IPS-NIHi11 (cell line): ENCODE measurements at regions not wholly inside any gene's neighbourhood (a gene's known extent, or its start where the extent isn't known, plus 50 kb on each side); places are given as distances from the start of the nearest gene placed in this dataset.
"Not testable (repeated sequence)": the region's sequence is repeated elsewhere in the genome, so short reads cannot be mapped to it uniquely, and the experiment has no call there.

ENCODE experiments used
- DNase-seq: peaks from one replicate; pipeline ENCODE4 v3.0.0; 2012; ENCODE audit warnings: mixed read lengths, low spot score

DNA sequence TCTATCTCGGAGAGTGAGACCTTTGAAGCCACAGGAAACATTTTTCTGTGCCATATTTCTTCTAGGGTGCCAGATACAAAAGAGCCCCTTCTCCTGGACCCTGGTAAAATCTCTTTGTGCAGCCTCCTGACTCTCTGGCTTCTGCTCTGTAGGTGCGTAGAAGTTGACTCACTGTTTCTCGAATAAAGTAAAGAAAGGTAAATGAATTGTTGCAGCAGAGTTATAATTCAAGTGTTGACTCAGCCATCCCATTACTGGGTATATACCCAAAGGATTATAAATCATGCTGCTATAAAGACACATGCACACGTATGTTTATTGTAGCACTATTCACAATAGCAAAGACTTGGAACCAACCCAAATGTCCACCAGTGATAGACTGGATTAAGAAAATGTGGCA lies 371.0 kb downstream of the OSTF1 start:
- not testable (repeated sequence) for DNase-seq

DNA sequence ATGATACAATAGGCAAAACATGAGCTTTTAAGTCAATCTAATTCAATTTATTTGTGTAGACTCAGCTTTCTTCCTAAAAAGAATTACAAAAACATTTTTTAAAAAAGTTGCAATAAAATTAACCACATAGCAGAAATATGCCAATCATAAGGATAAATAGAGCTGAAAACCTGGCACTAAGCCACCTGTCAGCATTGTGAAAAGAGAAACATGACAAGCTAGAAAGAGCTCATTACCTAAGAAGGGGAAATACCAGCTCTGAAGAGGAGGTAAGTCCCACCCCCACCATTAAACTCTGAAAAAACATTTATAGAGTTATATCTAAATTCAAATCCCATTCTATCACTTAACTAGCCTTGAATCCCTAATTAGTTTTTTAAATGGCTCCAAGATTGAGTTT lies 372.9 kb downstream of the OSTF1 start:
- no peak for DNase-seq

DNA sequence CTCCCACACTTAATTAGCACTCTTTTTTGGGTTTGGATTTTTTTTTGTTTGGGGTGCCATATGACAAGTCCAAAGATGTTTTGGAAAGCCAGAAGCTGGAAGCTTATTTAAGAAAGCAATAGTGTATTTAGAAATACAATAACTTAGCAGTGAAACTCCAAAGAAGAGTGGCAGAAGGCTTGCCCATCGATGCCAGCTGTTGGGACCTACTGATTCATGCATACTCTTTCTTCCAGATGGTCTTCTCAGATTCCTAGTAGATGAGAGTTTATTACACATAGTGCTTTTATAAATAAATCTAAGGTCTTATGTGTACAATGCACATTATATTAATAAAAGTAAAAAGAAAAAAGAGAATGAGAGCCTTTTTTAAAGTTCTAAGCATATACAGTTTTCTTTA lies 374.6 kb downstream of the OSTF1 start:
- DNase-seq = no peak

DNA sequence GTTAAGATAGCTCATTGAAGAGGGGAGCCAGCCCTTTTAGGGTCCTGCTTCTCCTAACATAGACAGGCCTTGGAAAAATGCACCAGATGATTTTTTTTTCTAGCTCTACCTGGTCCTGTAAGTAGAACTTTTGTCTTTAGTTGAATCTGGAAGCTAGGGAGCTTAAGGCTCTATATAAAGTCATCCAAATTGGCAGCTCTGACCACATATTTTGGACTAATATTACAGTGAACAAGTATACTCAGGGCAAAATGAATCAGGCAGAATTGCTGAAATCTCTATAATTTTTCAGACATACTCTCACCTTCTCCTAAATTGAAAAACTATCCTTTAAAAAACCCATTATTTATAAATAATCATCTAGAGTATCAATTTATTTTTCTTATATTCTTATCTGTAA lies 375.6 kb downstream of the OSTF1 start:
- no peak for DNase-seq

DNA sequence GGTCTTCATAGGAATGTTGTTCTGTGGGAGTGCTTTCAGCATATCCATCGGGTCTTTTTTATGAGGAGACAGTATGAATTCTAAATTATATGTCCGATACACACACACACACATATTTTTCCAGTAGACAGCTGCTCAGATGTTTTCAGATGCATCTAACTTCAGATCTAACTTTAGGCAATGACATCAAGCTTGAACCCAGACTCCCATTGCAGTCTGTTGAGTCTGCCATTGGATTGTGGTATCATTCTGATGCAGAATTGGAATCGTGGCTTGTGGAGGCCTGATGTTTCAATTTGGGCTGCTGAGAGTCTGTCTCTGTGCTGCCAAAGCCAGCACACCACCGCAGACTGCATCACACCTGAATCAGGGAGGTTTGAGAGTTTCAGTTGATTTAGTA lies 376.4 kb downstream of the OSTF1 start:
- DNase-seq = no peak

DNA sequence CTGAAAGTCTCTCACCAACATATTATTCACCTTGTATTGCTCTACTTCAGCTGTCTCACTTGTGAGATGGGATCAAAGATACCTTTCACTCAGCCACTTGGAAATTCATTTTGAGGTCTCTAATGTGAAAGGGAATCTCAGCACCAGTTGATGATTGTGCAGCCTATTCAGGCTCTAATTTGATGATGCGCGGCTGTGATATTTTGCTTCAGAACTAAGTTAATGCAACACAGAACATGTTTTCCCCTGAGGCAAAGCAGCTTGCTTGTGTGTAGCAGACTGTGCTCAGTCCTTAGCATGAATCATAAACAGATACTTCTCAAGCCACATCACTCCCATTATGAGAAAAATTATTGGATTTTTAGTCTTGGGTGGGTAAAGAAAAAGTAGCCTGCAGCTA lies 378.8 kb downstream of the OSTF1 start:
- DNase-seq = no peak

DNA sequence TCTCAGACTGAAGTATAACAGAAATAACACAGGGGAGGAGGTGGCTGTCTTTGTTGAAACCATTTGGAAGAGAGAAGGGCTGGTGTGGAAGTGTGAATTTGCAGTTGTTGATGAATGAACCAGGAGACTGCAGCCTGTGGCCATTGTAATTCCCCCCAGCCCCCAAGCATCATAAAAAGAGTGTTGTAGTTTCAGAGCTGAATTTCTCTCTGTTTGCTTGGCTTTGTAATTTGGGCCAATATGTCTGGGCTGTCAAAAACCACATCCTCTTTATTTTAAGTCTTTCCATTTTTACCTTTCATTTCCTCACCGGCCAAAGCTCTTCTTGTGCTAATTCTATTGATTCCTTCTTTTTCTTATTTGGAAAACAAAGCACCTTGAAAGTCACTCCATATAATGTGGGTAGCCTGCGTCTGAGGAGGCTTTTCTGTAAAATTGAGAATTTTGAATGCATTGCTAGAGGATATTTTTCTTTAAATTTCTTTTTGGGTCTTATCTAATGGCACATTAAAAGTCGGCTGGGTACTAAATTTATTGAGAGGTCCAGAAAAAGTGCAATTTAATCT lies 383.3 kb downstream of the OSTF1 start:
- no peak for DNase-seq

DNA sequence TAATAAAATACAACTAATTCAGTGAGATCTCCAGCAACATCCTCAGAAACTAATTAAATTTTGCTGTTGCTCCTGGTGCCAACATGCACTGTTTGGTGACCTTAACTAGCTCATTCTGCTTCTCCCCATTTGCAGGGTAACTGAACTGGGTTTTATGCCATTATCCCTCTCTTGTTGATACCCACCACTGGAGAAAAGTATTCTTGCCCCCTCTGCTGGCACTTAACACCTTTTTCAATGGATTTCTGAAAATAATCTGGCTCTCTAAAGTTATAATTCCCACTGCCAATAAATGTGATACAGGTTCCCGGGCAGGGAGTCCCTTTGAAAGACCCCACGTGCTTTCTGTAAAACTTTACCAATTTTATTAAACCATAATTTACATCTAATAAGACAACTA lies 394.3 kb downstream of the OSTF1 start:
- no peak for DNase-seq

DNA sequence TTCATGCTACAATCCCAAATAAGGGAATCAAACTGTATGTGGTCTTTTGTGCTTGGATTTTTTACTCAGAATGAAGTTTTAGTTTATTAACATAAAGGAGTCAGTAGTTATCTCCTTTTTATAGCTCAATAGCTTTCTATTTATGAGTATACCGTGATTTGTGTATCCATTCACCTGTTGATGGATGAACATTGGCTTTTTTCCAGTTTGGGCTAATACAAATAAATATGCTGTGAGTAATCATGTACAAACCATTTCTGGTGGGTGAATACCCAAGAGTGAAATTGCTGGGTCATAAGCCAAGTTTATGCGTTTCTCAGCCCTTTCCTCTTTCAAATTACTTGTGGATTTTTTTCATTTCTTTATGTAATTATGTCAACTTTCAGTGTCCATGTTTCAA lies 395.3 kb downstream of the OSTF1 start:
- no peak for DNase-seq

DNA sequence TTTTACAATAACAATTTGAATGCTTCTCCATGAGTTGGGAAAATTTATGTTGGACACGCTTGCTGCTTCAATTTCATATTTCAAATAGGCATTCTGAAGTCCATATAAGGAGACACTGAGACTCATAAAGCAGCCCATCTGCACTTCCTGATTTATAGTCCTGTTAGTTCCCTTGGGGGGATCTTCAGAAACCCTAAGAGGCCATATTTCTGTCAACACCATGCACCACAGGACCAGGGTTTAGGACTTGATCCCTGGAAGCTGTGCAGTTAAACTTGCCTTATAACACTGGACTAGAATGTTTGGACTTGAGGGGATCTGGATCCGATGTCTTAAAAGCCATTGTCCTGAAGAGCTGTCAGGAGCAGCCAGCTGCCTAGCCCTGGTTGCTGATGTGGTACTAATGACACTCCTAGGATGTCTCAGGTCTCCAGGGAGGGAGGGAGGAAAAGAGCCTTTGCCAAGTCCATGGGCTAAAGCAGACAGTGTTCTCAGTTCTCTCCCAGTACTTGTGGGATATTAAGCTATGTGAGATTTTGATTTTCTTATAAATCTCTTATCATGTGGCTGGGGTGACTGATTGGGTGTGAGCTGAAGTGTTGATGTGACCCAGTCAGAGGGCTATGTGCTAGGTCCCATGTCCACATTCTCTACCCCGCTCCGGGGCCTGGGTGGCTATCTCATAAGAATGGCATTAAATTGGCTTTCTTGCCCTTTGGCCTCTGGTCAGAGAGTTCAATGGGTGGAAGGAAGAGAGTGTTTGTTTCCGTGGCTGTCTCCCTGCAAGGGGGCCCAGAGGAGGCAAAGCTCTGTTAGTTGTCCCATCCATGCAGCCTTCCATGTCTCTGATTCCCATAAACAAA lies 399.8 kb downstream of the OSTF1 start:
- DNase-seq = no peak

DNA sequence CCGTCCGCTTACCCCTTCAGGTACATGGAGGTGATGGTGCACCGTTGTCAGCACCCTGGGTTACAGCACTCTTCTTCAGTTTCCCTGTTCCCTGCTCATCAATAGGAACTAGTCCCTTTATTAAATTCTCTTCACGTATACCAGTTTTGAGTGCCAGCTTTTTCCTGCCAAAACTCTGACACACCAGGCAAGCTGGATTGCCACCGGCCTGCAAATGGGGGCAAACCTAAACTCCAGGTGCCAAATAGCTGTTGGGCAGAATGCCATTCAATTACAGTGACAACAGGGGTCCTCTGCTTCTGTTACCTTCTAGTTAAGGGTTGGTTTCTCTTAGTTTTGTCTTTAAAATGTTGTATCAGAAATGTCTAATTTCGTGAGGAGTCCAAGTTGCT lies 400.4 kb downstream of the OSTF1 start:
- no peak for DNase-seq

DNA sequence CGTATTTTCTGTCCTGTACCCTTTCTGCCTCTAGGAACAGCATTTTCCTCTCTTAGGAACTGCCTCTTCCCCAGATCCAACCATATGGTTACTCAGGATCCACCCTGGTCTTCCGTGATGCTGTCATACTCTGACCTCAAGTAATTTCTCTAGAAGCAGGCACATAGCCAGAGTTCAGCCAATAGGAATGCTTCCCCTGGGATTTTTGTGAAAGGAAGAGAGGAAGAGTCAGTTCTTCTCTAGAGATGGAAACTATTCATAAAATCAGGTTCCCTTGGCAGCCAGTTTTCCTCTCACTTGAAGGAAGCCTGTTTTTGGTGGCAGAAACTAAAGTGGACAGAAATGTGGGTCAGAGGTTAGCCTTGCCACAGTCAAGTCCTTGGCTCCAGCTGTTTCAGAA lies 400.1 kb upstream of the PCSK5 start:
- DNase-seq = no peak

DNA sequence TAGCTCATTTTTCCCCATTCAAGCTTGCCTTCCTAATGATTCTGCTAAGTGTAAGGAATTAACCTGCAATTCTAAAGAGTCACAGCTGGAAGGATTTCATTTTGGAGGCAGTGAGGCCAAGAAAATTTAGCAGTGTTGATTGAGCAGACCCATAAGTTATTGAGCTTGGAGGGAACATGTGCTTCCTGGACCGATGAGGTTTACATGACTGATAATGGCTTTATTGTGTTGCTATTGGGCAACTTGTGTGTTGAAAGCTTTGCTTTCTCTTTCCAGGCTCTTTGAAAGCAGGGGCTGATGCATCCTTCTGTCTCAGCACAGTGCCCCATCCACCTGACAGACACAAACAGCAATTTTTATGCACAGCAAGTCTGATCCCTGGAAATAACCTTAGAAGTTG lies 398.9 kb upstream of the PCSK5 start:
- DNase-seq = no peak

DNA sequence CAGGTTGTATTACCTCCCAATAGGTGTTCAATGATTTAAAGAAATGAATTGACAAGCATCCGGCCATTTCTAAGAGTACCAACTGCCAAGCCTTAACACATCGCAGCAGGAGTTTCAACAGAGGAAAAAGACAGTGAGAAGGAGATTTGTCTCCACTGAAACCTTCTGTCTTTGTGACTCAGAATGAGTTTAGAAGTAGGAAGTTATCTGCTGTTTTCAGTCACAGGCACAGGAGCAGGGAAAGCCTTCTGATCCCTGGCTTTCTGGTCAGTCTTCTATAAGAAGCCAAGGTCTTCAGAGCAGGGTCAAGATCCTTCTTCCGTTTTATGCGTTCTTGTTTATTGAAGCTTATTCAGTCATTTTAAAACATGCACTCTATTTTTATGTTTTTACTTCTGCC lies 390.7 kb upstream of the PCSK5 start:
- no peak for DNase-seq

DNA sequence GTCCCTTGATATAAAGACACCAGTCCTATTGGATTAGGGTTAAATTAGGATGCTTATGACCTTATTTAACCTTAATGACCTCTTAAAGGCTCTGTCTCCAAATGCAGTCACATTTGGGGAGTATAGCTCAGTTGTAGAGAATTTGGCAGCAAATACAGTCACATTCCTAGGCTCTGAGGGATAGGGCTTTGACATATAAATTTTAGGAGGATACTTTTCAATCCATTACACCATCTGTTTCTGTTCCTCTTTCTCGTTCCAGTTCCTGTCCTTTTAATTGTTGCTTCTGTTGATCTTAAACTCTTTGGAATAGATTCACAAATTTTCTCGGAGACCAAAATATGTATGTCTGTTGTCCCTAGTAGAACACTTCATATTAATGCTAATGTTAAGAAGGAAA lies 390.0 kb upstream of the PCSK5 start:
- DNase-seq = no peak

DNA sequence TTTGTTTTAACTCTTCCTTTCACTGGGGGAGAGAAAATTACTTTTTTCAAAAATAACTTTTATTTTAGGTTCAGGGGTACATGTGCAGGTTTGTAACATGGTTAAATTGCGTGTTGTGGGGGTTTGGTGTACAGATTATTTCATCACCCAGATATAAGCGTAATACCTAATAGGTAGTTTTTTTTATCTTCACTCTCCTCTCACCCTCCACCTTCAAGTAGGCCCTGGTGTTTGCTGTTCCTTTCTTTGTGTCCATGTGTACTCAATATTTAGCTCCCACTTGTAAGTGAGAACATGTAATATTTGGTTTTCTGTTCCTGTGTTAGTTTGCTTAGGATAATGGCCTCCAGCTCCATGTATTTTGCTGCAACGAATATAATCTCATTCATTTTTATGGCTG lies 389.5 kb upstream of the PCSK5 start:
- DNase-seq = not testable (repeated sequence)

DNA sequence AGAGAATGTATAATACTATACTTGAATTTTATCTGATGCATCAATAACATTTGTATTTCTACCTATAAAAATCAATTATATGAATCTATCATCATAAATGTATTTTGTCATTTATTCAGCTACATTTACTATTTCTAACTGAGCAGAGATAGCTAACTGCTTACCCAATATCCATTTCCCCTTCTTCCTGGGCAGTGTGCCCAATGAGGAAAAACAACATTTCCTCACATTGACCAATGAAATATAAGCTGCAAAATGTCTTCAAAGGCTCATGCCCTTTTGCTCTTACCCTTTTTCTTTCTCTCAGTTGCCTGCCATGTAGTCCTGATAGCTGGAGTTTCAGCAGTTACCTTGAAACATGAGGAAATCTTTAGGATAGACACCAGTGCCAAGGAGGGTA lies 385.8 kb upstream of the PCSK5 start:
- no peak for DNase-seq

DNA sequence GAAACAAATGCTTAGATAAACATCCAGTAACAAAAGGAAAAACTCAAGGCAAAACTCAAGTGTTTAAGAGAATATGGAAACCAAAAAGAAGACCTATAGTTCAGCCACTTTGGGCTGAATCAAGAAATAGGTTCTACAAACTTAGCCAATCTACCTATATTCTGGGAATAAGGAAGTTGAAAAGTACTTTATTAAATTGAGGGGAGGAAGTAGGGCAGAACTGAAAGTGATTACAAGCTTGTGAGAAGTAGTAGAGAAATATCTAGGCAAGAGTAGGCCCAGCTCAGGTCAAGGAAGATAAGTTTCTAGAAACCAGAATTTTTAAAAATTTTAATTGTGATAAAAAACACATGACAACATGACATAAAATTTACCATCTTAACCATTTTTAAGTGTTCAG lies 384.8 kb upstream of the PCSK5 start:
- no peak for DNase-seq

DNA sequence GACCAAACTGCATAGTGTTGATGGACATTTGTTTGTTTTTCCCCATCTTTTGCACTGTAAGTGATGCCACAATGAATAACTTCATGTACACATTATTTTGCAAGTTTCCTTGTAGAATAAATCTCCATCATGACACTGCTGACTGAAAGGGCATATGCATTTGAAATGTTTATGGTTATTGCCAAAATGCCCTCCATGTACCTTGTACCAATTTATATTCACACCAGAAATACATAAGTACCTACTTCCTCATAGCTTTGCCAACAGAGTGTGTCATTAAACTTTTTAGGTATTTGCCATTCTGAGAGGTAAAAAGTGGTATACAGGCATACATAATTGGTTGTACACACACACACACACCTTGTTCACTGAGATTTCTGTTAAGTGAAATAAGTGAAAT lies 361.0 kb upstream of the PCSK5 start:
- no peak for DNase-seq

DNA sequence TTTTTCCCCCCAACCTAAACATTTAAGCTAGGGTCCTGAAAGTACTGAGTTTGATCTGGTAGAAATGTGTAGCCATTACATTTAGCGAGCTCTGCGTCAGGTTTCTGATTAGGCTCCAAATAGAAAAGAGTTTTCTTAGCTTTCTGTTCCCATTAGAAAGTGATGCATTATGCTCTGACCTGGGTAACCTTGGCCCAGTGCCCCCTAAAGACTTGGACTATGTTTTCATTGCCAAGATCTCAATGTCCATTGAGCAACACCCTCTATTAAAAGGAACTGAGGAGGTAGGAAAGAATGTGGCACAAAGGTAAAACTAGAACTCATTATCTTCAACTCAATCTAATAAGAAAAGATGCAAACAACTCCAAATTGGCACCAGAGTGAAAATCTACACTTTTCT lies 358.9 kb upstream of the PCSK5 start:
- no peak for DNase-seq

DNA sequence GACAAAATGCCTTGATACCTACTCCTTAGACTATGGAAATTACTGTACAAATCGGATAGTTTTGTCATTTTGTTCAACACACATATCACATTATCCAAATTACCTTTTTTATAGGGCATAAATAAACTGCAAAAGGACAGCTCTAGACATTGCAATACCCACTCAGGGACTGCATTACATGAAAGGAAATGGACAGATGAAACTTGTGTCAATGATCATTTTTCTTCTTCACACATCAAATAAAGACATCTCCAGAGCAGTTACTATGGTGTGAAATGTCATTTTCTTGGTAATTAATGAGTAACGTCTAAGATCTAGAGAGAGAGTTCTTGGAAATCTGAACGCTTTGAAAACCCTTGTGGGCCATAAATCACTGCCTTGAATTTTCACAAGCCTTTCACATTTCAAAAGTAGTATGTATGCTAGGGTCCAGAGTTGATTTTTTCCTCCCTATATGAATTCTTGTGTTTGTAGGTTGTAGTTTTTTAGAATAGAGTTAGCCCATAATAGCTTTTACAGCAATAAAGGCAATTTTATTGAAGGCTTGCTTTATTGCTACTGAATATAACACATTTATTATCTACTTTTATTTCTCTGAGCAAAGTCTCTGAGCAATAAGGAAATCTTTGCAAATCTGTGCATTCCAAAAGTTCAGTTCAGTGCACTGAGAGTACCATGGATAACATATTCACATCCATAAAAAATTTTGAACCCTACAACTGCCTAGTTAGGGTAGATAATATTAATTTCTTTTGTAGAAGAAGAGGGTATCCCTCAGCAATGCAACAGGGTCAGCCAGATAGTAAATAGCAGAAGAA lies 358.0 kb upstream of the PCSK5 start:
- no peak for DNase-seq

DNA sequence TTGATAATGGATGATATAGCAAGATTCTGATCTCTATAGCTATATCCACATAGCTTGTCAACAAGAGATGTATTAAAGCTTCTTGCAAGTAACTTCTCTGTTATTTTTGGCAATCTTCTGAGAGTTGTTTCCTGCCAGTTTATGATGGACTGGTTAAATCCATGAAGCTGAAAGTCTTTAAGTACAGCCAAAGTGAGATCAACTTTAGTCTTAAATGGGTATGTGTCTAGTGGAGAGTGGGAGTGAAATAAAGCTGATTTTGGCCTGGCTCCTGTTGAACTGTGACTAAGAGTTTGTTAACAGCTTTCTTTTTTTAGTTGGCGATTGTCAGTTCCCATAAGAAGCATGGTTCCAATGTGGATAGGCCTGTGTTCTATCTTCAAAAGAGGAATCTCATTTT lies 350.9 kb upstream of the PCSK5 start:
- DNase-seq = no peak

DNA sequence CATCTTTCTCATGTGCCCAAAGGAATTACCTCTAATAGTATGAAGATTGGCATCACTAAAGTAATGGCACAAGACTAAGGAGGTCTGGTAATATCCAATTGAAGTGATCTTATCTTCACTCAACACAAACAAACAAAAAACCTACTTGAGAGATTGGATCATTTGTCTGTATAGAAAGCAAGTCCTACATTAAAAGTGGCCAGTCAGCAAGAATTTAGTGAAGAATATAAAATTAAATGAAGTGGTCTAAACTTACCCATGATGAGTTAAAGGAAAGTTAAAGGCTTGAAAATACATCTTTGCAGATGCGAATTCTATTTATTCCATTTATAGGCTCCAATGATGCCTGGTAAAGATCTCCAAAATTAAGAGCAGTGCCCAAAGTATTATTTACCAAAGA lies 350.3 kb upstream of the PCSK5 start:
- no peak for DNase-seq
